ENCODE measurements at regions not wholly inside any gene's neighbourhood (a gene's known extent, or its start where the extent isn't known, plus 50 kb on each side); places are given as distances from the start of the nearest gene placed in this dataset.

DNA sequence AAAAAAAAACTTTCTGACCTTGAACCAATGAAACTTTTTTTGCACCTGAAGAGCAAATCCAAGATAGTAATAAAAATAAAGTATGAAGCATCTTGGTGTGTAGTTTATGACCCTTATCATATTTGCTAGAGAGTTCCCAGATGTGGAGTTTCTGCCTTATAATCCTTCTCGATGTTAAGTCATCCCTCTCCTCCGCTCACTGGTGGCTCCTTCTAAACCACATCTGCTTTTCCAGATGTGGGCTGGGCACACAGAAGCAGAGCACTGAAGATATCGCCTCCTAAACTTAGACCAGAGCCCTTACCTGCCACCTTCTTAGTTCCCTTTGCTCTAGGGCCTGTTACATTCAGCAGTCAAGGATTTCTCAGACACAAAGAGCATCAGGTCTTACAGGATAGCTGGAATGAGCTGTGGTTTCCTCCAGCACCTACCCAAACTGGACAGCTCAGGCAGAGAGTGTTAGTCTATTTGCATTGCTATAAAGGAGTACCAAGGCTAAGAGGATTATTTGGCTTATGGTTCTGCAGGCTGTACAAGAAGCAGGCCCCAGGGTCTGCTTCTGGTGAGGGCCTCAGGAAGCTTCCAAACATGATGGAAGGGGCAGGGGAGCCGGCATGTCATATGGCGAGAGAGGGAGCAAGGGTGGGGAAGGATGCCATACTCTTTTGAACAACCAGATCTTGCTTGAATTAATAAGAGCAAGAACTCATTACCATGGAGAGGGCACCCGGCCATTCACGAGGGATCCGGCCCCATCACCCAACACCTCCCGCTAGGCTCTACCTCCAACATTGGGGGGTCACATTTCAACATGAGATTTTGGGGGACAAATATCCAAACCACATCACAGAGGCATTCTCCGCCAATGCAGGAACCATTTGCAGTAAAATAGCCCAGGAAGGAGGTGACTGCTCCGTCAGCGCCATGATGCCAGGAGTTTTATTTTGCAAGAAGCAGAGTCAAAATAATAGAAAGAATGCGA lies 75.6 kb upstream of the HELT start:
- BruUV-seq (replicated peaks), result no TSS peak
- DNase-seq (ENCODE audit: low read depth, low spot score) (no peak), FAIRE-seq (no peak), ATAC-seq (no peak)
- Histone ChIP-seq H3K4me2 (ENCODE audit: control insufficient read depth, insufficient read depth) (no peak overlapping the region), H3K9me3 (replicated peaks; ENCODE audit: control insufficient read depth, insufficient read depth, low read length) (no peaks in the 10 kb centered on the region), H3K9ac (ENCODE audit: control insufficient read depth, insufficient read depth, low read length) (no peak overlapping the region), H3K4me3 (no peak overlapping the region), H3K27me3 (replicated peaks in 1 of 2; ENCODE audit: control insufficient read depth in 2 of 2, insufficient read depth in 2 of 2, low read length in 1 of 2) (no peaks in the 10 kb centered on the region), H3K4me1 (ENCODE audit: control insufficient read depth, insufficient read depth, low read length) (no peaks in the 10 kb centered on the region), H3K27ac (ENCODE audit: control insufficient read depth, insufficient read depth) (no peak overlapping the region), H4K20me1 (ENCODE audit: control insufficient read depth, insufficient read depth) (no peaks in the 10 kb centered on the region), H2AFZ (ENCODE audit: control insufficient read depth, low read depth, low read length) (no peak overlapping the region), H3K36me3 (ENCODE audit: control insufficient read depth in 2 of 2, insufficient read depth in 2 of 2, low read length in 1 of 2) (no peaks in the 10 kb centered on the region), H3K79me2 (ENCODE audit: control insufficient read depth, insufficient read depth, low read length) (no peaks in the 10 kb centered on the region)
- POLR2A ChIA-PET, result no interaction called here
- TF ChIP-seq ETV6 (conservative IDR thresholded peaks at IDR 0.05 in 1 of 2, IDR thresholded peaks at IDR 0.05 in 1 of 2; ENCODE audit: borderline replicate concordance in 1 of 2, low read depth in 1 of 2), result no peak
- TF ChIP-seq, protein P1, sequence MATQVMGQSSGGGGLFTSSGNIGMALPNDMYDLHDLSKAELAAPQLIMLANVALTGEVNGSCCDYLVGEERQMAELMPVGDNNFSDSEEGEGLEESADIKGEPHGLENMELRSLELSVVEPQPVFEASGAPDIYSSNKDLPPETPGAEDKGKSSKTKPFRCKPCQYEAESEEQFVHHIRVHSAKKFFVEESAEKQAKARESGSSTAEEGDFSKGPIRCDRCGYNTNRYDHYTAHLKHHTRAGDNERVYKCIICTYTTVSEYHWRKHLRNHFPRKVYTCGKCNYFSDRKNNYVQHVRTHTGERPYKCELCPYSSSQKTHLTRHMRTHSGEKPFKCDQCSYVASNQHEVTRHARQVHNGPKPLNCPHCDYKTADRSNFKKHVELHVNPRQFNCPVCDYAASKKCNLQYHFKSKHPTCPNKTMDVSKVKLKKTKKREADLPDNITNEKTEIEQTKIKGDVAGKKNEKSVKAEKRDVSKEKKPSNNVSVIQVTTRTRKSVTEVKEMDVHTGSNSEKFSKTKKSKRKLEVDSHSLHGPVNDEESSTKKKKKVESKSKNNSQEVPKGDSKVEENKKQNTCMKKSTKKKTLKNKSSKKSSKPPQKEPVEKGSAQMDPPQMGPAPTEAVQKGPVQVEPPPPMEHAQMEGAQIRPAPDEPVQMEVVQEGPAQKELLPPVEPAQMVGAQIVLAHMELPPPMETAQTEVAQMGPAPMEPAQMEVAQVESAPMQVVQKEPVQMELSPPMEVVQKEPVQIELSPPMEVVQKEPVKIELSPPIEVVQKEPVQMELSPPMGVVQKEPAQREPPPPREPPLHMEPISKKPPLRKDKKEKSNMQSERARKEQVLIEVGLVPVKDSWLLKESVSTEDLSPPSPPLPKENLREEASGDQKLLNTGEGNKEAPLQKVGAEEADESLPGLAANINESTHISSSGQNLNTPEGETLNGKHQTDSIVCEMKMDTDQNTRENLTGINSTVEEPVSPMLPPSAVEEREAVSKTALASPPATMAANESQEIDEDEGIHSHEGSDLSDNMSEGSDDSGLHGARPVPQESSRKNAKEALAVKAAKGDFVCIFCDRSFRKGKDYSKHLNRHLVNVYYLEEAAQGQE (IDR thresholded peaks at IDR 0.05; ENCODE audit: low read depth, low read length), result peak; percentile 35; the same call in 1 of the 2 replicates
- TF ChIP-seq ZBED1 (IDR thresholded peaks at IDR 0.05; ENCODE audit: borderline replicate concordance), result no peak
- TF ChIP-seq IRF4 (IDR thresholded peaks at IDR 0.05; ENCODE audit: low read depth, low read length), result no peak
- CTCF ChIA-PET, result no interaction called here
- intact Hi-C loops (cut with micrococcal nuclease; ENCODE audit: unreplicated experiment) (no loop called here), in situ Hi-C loops (cut with MboI) (no loop called here)
- WGBS (ENCODE audit: insufficient coverage, insufficient replicate concordance, low lambda C conversion rate, missing lambda C conversion rate), result 47% methylated on average over 13 of the region's 13 CpGs
- RAD21 ChIA-PET (ENCODE audit: unreplicated experiment), result no interaction called here
- SMC1A ChIA-PET (ENCODE audit: uncharacterized antibody, unreplicated experiment), result no interaction called here
